Spleen (tissue), 7 donors: ENCODE measurements at regions not wholly inside any gene's neighbourhood (a gene's known extent, or its start where the extent isn't known, plus 50 kb on each side); places are given as distances from the start of the nearest gene placed in this dataset.

ENCODE experiments used
- POLR2A ChIP-seq, 3 donors: fragments of 450-650 bp; IDR thresholded peaks; one replicate each; pipeline ENCODE4 v1.5.1; 2017; ENCODE audit warnings: antibody characterized with exemption in 3 of 3, mild to moderate bottlenecking in 1 of 3
- POLR2AphosphoS5 ChIP-seq, 3 donors: sonication (generic); formaldehyde crosslinking; IDR thresholded peaks; one replicate each; pipeline ENCODE4 v1.5.1; 2017; ENCODE audit warnings: antibody characterized with exemption in 3 of 3
- TF ChIP-seq, protein P1 (sequence below), 11 experiments: fragments of 200-600 bp in 7 of 11; fragments of 450-650 bp in 4 of 11; sonication (generic) in 4 of 11; IDR thresholded peaks in 8 of 11; conservative IDR thresholded peaks in 3 of 11; 1 replicate in 7 of 11; 2 replicates in 4 of 11; pipeline versions ENCODE4 v1.4.0 to v1.8.0; 2016 to 2021; ENCODE audit warnings: antibody characterized with exemption in 11 of 11, inconsistent platforms in 4 of 11, mild to moderate bottlenecking in 1 of 11
- donor health status: DM: no; HTN: no; CAD: no; lungs with moderate emphysema.
- donor health status: DM: no; HTN: no; CAD: no.
- donor health status: DM: no; HTN: no; CAD: no.

DNA sequence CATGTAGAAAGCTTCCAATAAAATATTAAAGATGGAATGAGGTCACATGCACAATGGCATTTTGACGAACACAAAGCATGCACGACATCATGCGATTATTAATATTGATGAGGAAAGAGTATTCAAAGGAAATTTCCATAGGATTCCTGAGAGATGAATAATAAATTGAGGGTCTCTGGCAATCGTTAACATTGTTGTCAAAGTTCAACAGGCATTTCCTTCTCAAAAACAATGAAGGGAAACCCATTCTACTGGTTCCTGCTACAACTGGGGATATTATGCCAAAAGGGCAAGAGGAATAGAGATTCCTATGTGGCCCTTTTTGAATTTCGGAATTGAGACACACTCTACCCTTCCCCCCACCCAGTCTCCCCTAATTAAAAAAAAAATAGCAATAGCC lies 128.3 kb upstream of the NUDT7 start:
- TF ChIP-seq POLR2A (IDR thresholded peaks at IDR 0.05) (no peak), POLR2AphosphoS5 (IDR thresholded peaks at IDR 0.05) (no peak)
- TF ChIP-seq, protein P1, sequence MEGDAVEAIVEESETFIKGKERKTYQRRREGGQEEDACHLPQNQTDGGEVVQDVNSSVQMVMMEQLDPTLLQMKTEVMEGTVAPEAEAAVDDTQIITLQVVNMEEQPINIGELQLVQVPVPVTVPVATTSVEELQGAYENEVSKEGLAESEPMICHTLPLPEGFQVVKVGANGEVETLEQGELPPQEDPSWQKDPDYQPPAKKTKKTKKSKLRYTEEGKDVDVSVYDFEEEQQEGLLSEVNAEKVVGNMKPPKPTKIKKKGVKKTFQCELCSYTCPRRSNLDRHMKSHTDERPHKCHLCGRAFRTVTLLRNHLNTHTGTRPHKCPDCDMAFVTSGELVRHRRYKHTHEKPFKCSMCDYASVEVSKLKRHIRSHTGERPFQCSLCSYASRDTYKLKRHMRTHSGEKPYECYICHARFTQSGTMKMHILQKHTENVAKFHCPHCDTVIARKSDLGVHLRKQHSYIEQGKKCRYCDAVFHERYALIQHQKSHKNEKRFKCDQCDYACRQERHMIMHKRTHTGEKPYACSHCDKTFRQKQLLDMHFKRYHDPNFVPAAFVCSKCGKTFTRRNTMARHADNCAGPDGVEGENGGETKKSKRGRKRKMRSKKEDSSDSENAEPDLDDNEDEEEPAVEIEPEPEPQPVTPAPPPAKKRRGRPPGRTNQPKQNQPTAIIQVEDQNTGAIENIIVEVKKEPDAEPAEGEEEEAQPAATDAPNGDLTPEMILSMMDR (IDR thresholded peaks at IDR 0.05 in 8 of 11, conservative IDR thresholded peaks at IDR 0.05 in 3 of 11), result no peak
